AG10803 (cell line): ENCODE measurements at regions not wholly inside any gene's neighbourhood (a gene's known extent, or its start where the extent isn't known, plus 50 kb on each side); places are given as distances from the start of the nearest gene placed in this dataset.

Source experiments
- DNase-seq: peaks from one replicate; pipeline ENCODE4 v3.0.0; 2010; ENCODE audit warnings: low read depth
- H3K4me3 ChIP-seq: 2 replicates; pipeline ENCODE4 v1.5.1; 2011; ENCODE audit warnings: mild to moderate bottlenecking, low read length, control low read depth
- TF ChIP-seq, protein P1 (sequence below): conservative IDR thresholded peaks from 2 replicates; pipeline ENCODE4 v1.5.1; 2011; ENCODE audit warnings: mild to moderate bottlenecking, low read length, control low read depth, inconsistent platforms

- H3K4me3 ChIP-seq = no peak overlapping the region
- no peak for DNase-seq
- TF ChIP-seq, protein P1, sequence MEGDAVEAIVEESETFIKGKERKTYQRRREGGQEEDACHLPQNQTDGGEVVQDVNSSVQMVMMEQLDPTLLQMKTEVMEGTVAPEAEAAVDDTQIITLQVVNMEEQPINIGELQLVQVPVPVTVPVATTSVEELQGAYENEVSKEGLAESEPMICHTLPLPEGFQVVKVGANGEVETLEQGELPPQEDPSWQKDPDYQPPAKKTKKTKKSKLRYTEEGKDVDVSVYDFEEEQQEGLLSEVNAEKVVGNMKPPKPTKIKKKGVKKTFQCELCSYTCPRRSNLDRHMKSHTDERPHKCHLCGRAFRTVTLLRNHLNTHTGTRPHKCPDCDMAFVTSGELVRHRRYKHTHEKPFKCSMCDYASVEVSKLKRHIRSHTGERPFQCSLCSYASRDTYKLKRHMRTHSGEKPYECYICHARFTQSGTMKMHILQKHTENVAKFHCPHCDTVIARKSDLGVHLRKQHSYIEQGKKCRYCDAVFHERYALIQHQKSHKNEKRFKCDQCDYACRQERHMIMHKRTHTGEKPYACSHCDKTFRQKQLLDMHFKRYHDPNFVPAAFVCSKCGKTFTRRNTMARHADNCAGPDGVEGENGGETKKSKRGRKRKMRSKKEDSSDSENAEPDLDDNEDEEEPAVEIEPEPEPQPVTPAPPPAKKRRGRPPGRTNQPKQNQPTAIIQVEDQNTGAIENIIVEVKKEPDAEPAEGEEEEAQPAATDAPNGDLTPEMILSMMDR = no peak
Measured at GRCh38 chr5:167509076-167509475, 782.4 kb upstream of the WWC1 start.

DNA sequence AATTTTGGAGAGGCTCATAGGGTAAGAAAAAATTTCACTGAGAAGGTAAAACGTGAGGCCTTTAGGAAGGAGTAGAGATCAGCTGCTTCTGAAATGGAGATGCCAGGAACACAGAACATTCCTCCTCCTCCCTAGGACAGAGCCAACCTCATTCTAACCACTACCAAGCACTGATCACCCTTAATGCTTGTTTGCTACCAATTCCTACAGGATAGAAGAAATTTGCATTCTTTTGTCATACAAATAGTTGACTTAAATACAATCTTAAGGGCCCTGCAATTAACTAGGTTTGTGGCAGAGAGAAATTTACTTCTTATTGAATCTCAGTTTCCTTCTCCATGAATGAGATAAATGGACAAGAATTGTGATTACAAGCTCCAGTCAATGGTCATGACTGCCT lies 780.2 kb upstream of the WWC1 start:
- TF ChIP-seq, protein P1 = no peak
- H3K4me3 ChIP-seq = no peak overlapping the region
- DNase-seq = no peak

- no peak overlapping the region for H3K4me3 ChIP-seq
- peak; percentile 2 for DNase-seq
Measured at GRCh38 chr5:167512111-167512510, 779.3 kb upstream of the WWC1 start.

DNA sequence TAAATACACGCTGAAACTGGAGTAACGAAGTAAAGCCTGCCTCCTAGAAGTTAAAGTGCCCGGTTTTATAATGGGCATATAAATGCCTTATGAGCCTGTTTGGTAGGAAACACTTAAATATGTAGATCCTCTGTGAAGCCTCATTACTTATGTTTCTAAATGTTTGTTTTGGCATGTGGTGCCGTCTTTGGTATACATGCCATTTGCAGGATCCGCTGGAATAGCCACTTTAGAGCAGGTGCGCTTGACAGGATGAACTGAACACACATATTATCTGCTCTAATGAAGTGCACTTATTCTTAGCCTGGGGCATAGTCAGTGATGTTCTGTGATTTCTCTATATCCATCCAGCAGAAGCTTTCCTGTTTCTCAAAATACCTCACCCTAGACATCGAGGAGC lies 778.1 kb upstream of the WWC1 start:
- H3K4me3 ChIP-seq = no peak overlapping the region
- no peak for DNase-seq
- TF ChIP-seq, protein P1 = no peak

More at GRCh38 chr5:167512111-167512510, 779.3 kb upstream of the WWC1 start:
- TF ChIP-seq, protein P1 = no peak

- DNase-seq = no peak
Measured at GRCh38 chr5:167514461-167514860, 777.0 kb upstream of the WWC1 start.

DNA sequence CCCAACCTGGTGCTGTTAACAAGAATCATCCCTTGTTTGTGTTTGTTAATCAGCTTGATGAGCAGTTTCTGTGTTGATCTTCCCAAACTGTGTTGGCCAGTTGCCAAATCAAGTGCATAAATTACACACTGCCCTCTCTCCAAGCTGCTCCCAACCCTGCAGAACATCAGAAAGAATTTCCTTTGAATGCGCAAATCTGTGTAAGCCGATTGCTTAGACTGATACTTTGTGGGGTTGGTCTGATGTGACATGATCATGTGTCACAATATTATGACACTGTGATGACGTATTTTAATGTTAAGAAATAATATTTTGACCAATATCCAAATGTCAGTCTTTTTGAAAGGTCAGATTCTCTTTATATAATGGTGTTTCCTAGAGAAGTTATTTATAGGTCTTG lies 766.4 kb upstream of the WWC1 start:
- no peak for DNase-seq
- TF ChIP-seq, protein P1 = no peak

More at GRCh38 chr5:167514461-167514860, 777.0 kb upstream of the WWC1 start:
- H3K4me3 ChIP-seq = no peak overlapping the region
- TF ChIP-seq, protein P1 = no peak

DNA sequence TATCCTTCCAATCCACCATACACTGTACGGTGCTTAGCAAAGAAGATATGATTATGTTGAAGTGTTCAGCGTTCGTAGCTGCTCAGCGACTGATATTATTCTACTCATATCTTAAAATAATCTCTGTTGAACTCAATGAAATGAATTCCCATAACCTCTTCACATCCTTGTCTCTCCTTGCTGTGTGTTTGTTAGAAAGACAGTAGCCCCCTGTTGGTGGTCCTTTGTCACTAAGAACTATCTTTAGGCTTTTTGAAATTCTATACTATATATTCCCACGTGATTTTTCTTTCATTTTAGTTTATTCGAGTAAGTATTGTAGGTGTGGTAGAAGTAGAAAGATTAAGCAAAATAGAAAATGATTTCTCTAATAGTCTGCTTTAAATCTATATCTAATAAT lies 762.8 kb upstream of the WWC1 start:
- H3K4me3 ChIP-seq = no peak overlapping the region
- DNase-seq = no peak
- TF ChIP-seq, protein P1 = no peak

More for the DNA sequence above, 766.4 kb upstream of the WWC1 start:
- H3K4me3 ChIP-seq = no peak overlapping the region
